Brain microvascular endothelial cell (primary cell): ENCODE measurements at regions not wholly inside any gene's neighbourhood (a gene's known extent, or its start where the extent isn't known, plus 50 kb on each side); places are given as distances from the start of the nearest gene placed in this dataset.

Source experiments
- DNase-seq: peaks from one replicate; pipeline ENCODE4 v3.0.0-alpha.2; 2020
- H3K27ac ChIP-seq: fragments of 250-450 bp; sonication (Bioruptor Pico); 2 replicates; pipeline ENCODE4 v1.5.1; 2020; ENCODE audit warnings: mild to moderate bottlenecking, moderate library complexity
- H3K27me3 ChIP-seq: fragments of 250-450 bp; sonication (Bioruptor Pico); replicated peaks from 2 replicates; pipeline ENCODE4 v1.5.1; 2020; ENCODE audit warnings: mild to moderate bottlenecking
- H3K36me3 ChIP-seq: fragments of 250-450 bp; sonication (Bioruptor Pico); replicated peaks from 2 replicates; pipeline ENCODE4 v1.5.1; 2020; ENCODE audit warnings: mild to moderate bottlenecking
- H3K4me3 ChIP-seq: 2 replicates; pipeline ENCODE4 v1.5.1; 2011; ENCODE audit warnings: low read depth, mild to moderate bottlenecking, control low read depth, low read length, moderate library complexity
- in situ Hi-C: cut with HindIII; loops from 2 replicates; pipeline ENCODE4 v1.10.0; 2017; ENCODE audit warnings: low sequenced_read_pairs, low pct_ligation_motif_present
- TF ChIP-seq, protein P1 (sequence below): IDR thresholded peaks from 2 replicates; pipeline ENCODE4 v1.5.1; 2011; ENCODE audit warnings: low read depth, mild to moderate bottlenecking, moderate library complexity, low read length, control low read depth, inconsistent platforms; ENCODE audit errors: missing control alignments

DNA sequence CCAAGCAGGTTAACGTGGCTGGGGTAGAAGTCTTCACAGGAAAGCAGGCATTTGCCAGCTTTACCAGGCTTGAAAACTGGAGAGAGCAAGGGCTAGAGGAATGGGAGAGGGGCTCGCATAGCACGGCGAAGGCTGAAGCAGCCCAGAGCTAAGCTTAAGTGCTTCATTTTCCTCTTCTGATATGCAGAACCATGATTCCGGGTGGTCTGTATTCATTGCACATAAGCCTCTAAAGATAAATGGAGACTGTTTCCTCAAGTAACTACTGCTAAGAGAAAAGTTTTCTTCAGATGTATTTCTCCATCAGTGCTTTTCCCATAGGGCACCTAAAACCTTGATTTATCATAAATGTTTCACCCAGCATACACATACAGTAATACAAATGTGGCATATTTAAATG is 414.1 kb downstream of the MLLT3 start:
- no peak for DNase-seq
- TF ChIP-seq, protein P1, sequence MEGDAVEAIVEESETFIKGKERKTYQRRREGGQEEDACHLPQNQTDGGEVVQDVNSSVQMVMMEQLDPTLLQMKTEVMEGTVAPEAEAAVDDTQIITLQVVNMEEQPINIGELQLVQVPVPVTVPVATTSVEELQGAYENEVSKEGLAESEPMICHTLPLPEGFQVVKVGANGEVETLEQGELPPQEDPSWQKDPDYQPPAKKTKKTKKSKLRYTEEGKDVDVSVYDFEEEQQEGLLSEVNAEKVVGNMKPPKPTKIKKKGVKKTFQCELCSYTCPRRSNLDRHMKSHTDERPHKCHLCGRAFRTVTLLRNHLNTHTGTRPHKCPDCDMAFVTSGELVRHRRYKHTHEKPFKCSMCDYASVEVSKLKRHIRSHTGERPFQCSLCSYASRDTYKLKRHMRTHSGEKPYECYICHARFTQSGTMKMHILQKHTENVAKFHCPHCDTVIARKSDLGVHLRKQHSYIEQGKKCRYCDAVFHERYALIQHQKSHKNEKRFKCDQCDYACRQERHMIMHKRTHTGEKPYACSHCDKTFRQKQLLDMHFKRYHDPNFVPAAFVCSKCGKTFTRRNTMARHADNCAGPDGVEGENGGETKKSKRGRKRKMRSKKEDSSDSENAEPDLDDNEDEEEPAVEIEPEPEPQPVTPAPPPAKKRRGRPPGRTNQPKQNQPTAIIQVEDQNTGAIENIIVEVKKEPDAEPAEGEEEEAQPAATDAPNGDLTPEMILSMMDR: no peak
- Histone ChIP-seq H3K36me3 (no peaks in the 10 kb centered on the region), H3K27me3 (no peaks in the 10 kb centered on the region), H3K4me3 (no peak overlapping the region), H3K27ac (no peak overlapping the region)
- in situ Hi-C loops: no loop called here

DNA sequence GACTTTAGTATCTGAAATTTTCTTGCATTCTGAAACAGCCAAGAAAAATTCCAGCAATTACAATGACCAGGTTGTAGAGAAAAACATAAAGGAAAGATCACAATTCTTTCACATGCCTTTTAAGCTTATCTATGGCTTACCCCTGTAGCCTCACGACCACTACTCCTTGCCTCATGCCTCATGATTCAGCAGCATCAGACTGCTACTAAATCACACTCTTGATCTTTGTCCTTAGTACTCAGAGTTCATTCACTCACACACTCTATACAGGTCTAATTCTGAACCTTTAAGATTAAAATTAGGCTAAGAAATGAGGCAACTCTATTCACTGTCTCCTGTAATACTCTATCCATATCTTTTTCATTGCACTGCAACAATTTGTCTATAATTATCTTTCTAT is 415.1 kb downstream of the MLLT3 start:
- Histone ChIP-seq H3K4me3 (no peak overlapping the region), H3K27ac (no peak overlapping the region), H3K27me3 (no peaks in the 10 kb centered on the region), H3K36me3 (no peaks in the 10 kb centered on the region)
- in situ Hi-C loops: no loop called here
- DNase-seq: no peak
- TF ChIP-seq, protein P1: no peak

DNA sequence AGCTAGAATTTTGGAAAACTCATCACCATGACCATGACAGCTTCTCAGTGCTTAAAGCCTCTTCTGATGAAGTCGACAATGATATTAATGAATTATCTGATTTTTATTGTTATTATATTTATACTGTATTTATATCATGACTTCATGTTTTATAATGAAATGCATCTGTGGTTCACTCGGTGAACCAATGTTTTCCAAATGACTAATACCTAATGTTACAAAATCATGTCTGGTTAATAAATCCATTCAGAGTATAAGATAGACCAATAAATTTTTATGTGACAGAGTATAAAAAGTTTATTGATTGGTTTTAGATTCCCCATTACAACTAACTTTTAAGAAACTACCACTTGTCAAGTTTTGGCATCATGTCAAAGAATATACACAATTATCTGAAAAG is 416.5 kb downstream of the MLLT3 start:
- TF ChIP-seq, protein P1: no peak
- Histone ChIP-seq H3K4me3 (no peak overlapping the region), H3K27ac (no peak overlapping the region), H3K36me3 (no peaks in the 10 kb centered on the region), H3K27me3 (no peaks in the 10 kb centered on the region)
- no peak for DNase-seq
- in situ Hi-C loops: no loop called here

DNA sequence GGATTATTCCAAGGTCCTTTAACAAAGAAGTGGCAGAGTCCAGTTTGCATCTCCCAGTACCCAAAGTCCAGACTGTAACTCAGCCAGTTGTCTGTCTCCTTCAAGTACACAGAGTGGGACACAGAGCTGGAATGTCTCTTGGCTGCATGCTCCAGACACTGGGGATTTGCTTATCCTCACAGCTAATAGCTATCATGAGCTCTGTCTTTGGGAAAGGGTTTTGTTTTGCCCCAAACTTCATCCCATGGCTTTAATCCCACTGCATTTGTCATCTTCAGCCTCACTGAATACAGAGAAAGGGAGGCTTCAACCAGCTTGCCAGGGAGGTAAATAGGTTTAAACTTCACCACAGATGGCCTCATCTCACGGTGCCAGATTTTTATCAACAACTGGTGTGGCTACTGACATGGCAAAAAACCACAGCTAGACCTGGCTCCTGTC is 412.2 kb upstream of the SLC24A2 start:
- no peak overlapping the region for H3K27ac ChIP-seq
- H3K4me3 ChIP-seq: no peak overlapping the region
- H3K27me3 ChIP-seq: no peaks in the 10 kb centered on the region
- TF ChIP-seq, protein P1: no peak
- no peaks in the 10 kb centered on the region for H3K36me3 ChIP-seq
- in situ Hi-C loops: no loop called here
- DNase-seq: no peak

DNA sequence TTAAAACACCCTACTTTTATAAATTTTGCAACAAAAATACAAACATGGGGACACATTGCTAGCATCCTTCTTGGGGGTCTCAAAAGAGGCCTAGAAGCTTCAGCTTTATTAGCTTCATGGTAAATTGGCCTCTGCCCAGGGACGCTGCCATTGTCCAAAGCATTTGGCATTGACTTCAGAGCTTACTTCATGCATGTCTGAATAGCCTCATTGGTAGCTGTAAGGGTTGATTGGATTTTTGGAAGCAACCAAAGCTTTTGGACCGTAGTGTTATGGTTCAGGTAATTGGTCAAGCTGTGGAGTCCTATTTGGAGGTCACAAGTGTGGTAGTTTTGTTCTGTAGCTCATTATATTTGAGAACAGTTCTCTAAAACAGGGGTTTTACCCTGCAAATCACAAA is 411.7 kb upstream of the SLC24A2 start:
- in situ Hi-C loops: no loop called here
- Histone ChIP-seq H3K4me3 (no peak overlapping the region), H3K27ac (no peak overlapping the region), H3K36me3 (no peaks in the 10 kb centered on the region), H3K27me3 (no peaks in the 10 kb centered on the region)
- TF ChIP-seq, protein P1: no peak
- no peak for DNase-seq

DNA sequence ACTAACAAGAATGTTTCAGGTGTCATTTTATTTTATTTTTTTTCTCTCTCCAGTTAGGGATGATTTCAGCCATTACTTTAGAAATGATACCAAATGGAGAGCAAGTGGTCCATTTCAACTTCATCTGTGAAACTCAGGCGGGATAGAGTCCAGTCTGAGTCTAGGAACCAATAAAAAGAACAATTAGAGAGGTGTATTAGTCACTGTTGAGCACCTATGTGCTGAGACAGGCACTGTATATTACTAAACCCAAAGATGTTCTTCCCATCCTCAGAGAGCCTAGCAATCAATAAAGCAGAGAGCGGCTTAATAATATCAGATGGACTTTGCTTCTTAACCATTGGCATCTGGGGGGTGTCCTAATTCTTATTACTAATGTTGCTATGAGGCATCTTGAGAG is 410.3 kb upstream of the SLC24A2 start:
- H3K4me3 ChIP-seq: no peak overlapping the region
- H3K36me3 ChIP-seq: no peaks in the 10 kb centered on the region
- no peak for DNase-seq
- H3K27me3 ChIP-seq: no peaks in the 10 kb centered on the region
- no peak overlapping the region for H3K27ac ChIP-seq
- in situ Hi-C loops: loop anchor here (25.0 kb wide), 1 partner anchor 163 kb away; no protein-coding TSS in a partner anchor
- TF ChIP-seq, protein P1: no peak
